Peyer's patch (tissue), 4 donors: ENCODE measurements at regions not wholly inside any gene's neighbourhood (a gene's known extent, or its start where the extent isn't known, plus 50 kb on each side); places are given as distances from the start of the nearest gene placed in this dataset.

Source experiments
- POLR2A ChIP-seq, 2 donors: fragments of 450-650 bp; IDR thresholded peaks; one replicate each; pipeline ENCODE4 v1.5.1; 2017; ENCODE audit warnings: antibody characterized with exemption in 2 of 2, mild to moderate bottlenecking in 2 of 2, moderate library complexity in 2 of 2
- TF ChIP-seq, protein P1 (sequence below), 6 experiments: fragments of 450-650 bp in 4 of 6; fragments of 200-600 bp in 2 of 6; sonication (generic) in 1 of 6; IDR thresholded peaks; one replicate each; pipeline ENCODE4 v1.5.1; 2017 to 2019; ENCODE audit warnings: antibody characterized with exemption in 6 of 6, mild to moderate bottlenecking in 3 of 6, moderate library complexity in 1 of 6

DNA sequence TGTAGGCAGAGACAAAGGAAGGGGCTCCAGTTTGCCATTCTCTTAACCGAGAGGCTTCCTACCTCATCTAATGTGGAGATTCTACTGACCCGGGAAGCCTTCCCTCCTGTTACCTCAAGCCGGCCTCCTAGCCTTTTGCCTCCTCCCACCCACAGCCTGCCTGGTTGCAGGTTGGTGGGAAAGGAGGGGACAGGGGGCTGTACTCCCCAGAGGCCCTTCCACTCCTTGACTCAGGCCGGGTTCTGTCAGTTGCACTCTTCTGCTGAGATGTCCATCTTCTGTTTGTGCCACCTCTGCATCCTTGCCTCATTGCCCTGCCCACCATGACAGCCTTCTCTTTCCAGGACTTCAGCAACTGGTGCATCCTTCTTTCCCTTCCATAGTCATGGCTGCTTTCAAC is 98.0 kb upstream of the SLC44A3 start:
- no peak for TF ChIP-seq POLR2A (IDR thresholded peaks at IDR 0.05)
- TF ChIP-seq, protein P1, sequence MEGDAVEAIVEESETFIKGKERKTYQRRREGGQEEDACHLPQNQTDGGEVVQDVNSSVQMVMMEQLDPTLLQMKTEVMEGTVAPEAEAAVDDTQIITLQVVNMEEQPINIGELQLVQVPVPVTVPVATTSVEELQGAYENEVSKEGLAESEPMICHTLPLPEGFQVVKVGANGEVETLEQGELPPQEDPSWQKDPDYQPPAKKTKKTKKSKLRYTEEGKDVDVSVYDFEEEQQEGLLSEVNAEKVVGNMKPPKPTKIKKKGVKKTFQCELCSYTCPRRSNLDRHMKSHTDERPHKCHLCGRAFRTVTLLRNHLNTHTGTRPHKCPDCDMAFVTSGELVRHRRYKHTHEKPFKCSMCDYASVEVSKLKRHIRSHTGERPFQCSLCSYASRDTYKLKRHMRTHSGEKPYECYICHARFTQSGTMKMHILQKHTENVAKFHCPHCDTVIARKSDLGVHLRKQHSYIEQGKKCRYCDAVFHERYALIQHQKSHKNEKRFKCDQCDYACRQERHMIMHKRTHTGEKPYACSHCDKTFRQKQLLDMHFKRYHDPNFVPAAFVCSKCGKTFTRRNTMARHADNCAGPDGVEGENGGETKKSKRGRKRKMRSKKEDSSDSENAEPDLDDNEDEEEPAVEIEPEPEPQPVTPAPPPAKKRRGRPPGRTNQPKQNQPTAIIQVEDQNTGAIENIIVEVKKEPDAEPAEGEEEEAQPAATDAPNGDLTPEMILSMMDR (IDR thresholded peaks at IDR 0.05), result no peak
